Ovary (tissue), 3 donors: ENCODE measurements at regions not wholly inside any gene's neighbourhood (a gene's known extent, or its start where the extent isn't known, plus 50 kb on each side); places are given as distances from the start of the nearest gene placed in this dataset.

Source experiments
- CTCF ChIP-seq, 3 donors: fragments of 450-650 bp in 2 of 3; fragments of 200-600 bp in 1 of 3; IDR thresholded peaks; one replicate each; pipeline versions ENCODE4 v1.5.1 to v1.8.0; 2016 to 2022; ENCODE audit warnings: antibody characterized with exemption in 3 of 3, mild to moderate bottlenecking in 1 of 3
- POLR2A ChIP-seq: fragments of 450-650 bp; IDR thresholded peaks from one replicate; pipeline ENCODE4 v1.6.1; 2017; ENCODE audit warnings: antibody characterized with exemption, mild to moderate bottlenecking, moderate library complexity
- donor health status: DM: no; HTN: no; CAD: no.

- TF ChIP-seq POLR2A (no peak), CTCF (IDR thresholded peaks at IDR 0.05) (no peak)
Observed at GRCh38 chr5:144040615-144041305, 129.7 kb downstream of the YIPF5 start.
